ENCODE measurements at regions not wholly inside any gene's neighbourhood (a gene's known extent, or its start where the extent isn't known, plus 50 kb on each side); places are given as distances from the start of the nearest gene placed in this dataset.
"Not testable (repeated sequence)": the region's sequence is repeated elsewhere in the genome, so short reads cannot be mapped to it uniquely, and the experiment has no call there.

- H2AFZ ChIP-seq (ENCODE audit: control insufficient read depth, low read length), result no peak overlapping the region
- no peaks in the 10 kb centered on the region for H3K36me3 ChIP-seq (ENCODE audit: control insufficient read depth in 2 of 2, extremely low read depth in 1 of 2, insufficient read depth in 2 of 2, low read length in 2 of 2)
- no peaks in the 10 kb centered on the region for H3K9me3 ChIP-seq (ENCODE audit: control insufficient read depth, low read depth, low read length)
- no peak overlapping the region for H3K4me3 ChIP-seq (ENCODE audit: control insufficient read depth in 2 of 3, extremely low read depth in 1 of 3, insufficient read depth in 2 of 3, low read depth in 1 of 3, low read length in 3 of 3)
- H3K9ac ChIP-seq (ENCODE audit: control insufficient read depth, extremely low read depth, insufficient read depth, low read length), result no peak overlapping the region
- FAIRE-seq (no peak), DNase-seq (ENCODE audit: low read depth, low spot score) (no peak)
- no peaks in the 10 kb centered on the region for H4K20me1 ChIP-seq (ENCODE audit: control insufficient read depth, extremely low read depth, insufficient read depth, low read length)
- dilution Hi-C loops (cut with MboI; ENCODE audit: extremely low pct_ligation_motif_present, low sequenced_read_pairs), result no loop called here
- H3K9me1 ChIP-seq (ENCODE audit: control insufficient read depth, extremely low read depth, insufficient read depth, low read length), result no peaks in the 10 kb centered on the region
- H3K79me2 ChIP-seq (ENCODE audit: control insufficient read depth, insufficient read depth, low read length), result no peaks in the 10 kb centered on the region
- TF ChIP-seq CTCF (optimal IDR thresholded peaks at IDR 0.05 in 1 of 3, IDR thresholded peaks at IDR 0.05 in 1 of 3, conservative IDR thresholded peaks at IDR 0.05 in 1 of 3; ENCODE audit: extremely low read depth in 1 of 3, insufficient read depth in 2 of 3, low read length in 3 of 3) (no peak), EZH2 (IDR thresholded peaks at IDR 0.05; ENCODE audit: low read length) (no peak)
- H3K4me1 ChIP-seq (ENCODE audit: control insufficient read depth, extremely low read depth, insufficient read depth, low read length), result no peaks in the 10 kb centered on the region
- no peaks in the 10 kb centered on the region for H3K27me3 ChIP-seq (ENCODE audit: control insufficient read depth, extremely low read depth, insufficient read depth, low read length)
- no peak overlapping the region for H3K27ac ChIP-seq (ENCODE audit: control insufficient read depth, insufficient read depth, low read length)
- no peak overlapping the region for H3K4me2 ChIP-seq (ENCODE audit: control insufficient read depth, extremely low read depth, insufficient read depth, low read depth, low read length)
Observed at GRCh38 chr5:105617436-105618215, 2053.1 kb downstream of the EFNA5 start.

- H3K79me2 ChIP-seq (ENCODE audit: control insufficient read depth, insufficient read depth, low read length), result no peaks in the 10 kb centered on the region
- H3K4me3 ChIP-seq (ENCODE audit: control insufficient read depth in 2 of 3, extremely low read depth in 1 of 3, insufficient read depth in 2 of 3, low read depth in 1 of 3, low read length in 3 of 3), result no peak overlapping the region
- H3K4me2 ChIP-seq (ENCODE audit: control insufficient read depth, extremely low read depth, insufficient read depth, low read depth, low read length), result no peak overlapping the region
- no peaks in the 10 kb centered on the region for H3K9me3 ChIP-seq (ENCODE audit: control insufficient read depth, low read depth, low read length)
- no peak overlapping the region for H3K9ac ChIP-seq (ENCODE audit: control insufficient read depth, extremely low read depth, insufficient read depth, low read length)
- H3K9me1 ChIP-seq (ENCODE audit: control insufficient read depth, extremely low read depth, insufficient read depth, low read length), result no peaks in the 10 kb centered on the region
- no peaks in the 10 kb centered on the region for H4K20me1 ChIP-seq (ENCODE audit: control insufficient read depth, extremely low read depth, insufficient read depth, low read length)
- DNase-seq (ENCODE audit: low read depth, low spot score) (no peak), FAIRE-seq (no peak)
- no peak overlapping the region for H2AFZ ChIP-seq (ENCODE audit: control insufficient read depth, low read length)
- H3K27me3 ChIP-seq (ENCODE audit: control insufficient read depth, extremely low read depth, insufficient read depth, low read length), result no peaks in the 10 kb centered on the region
- TF ChIP-seq EZH2 (IDR thresholded peaks at IDR 0.05; ENCODE audit: low read length) (no peak), CTCF (optimal IDR thresholded peaks at IDR 0.05 in 1 of 3, IDR thresholded peaks at IDR 0.05 in 1 of 3, conservative IDR thresholded peaks at IDR 0.05 in 1 of 3; ENCODE audit: extremely low read depth in 1 of 3, insufficient read depth in 2 of 3, low read length in 3 of 3) (no peak)
- H3K27ac ChIP-seq (ENCODE audit: control insufficient read depth, insufficient read depth, low read length), result no peak overlapping the region
- dilution Hi-C loops (cut with MboI; ENCODE audit: extremely low pct_ligation_motif_present, low sequenced_read_pairs), result no loop called here
- H3K36me3 ChIP-seq (ENCODE audit: control insufficient read depth in 2 of 2, extremely low read depth in 1 of 2, insufficient read depth in 2 of 2, low read length in 2 of 2), result no peaks in the 10 kb centered on the region
- H3K4me1 ChIP-seq (ENCODE audit: control insufficient read depth, extremely low read depth, insufficient read depth, low read length), result no peaks in the 10 kb centered on the region
Observed at GRCh38 chr5:105616599-105616998, 2054.0 kb upstream of the NUDT12 start.

- dilution Hi-C loops (cut with MboI; ENCODE audit: extremely low pct_ligation_motif_present, low sequenced_read_pairs); H3K4me3 ChIP-seq (ENCODE audit: control insufficient read depth in 2 of 3, extremely low read depth in 1 of 3, insufficient read depth in 2 of 3, low read depth in 1 of 3, low read length in 3 of 3); H3K9me3 ChIP-seq (ENCODE audit: control insufficient read depth, low read depth, low read length); H3K27ac ChIP-seq (ENCODE audit: control insufficient read depth, insufficient read depth, low read length); H3K9me1 ChIP-seq (ENCODE audit: control insufficient read depth, extremely low read depth, insufficient read depth, low read length); H3K36me3 ChIP-seq (ENCODE audit: control insufficient read depth in 2 of 2, extremely low read depth in 1 of 2, insufficient read depth in 2 of 2, low read length in 2 of 2); H3K4me1 ChIP-seq (ENCODE audit: control insufficient read depth, extremely low read depth, insufficient read depth, low read length); H3K9ac ChIP-seq (ENCODE audit: control insufficient read depth, extremely low read depth, insufficient read depth, low read length); H2AFZ ChIP-seq (ENCODE audit: control insufficient read depth, low read length); FAIRE-seq; DNase-seq (ENCODE audit: low read depth, low spot score); H3K4me2 ChIP-seq (ENCODE audit: control insufficient read depth, extremely low read depth, insufficient read depth, low read depth, low read length); H4K20me1 ChIP-seq (ENCODE audit: control insufficient read depth, extremely low read depth, insufficient read depth, low read length); H3K27me3 ChIP-seq (ENCODE audit: control insufficient read depth, extremely low read depth, insufficient read depth, low read length); H3K79me2 ChIP-seq (ENCODE audit: control insufficient read depth, insufficient read depth, low read length): not testable (repeated sequence)
Observed at GRCh38 chr5:105602406-105602805, 2039.8 kb upstream of the NUDT12 start.
